IPS-20b (cell line): ENCODE measurements at regions not wholly inside any gene's neighbourhood (a gene's known extent, or its start where the extent isn't known, plus 50 kb on each side); places are given as distances from the start of the nearest gene placed in this dataset.
"Not testable (repeated sequence)": the region's sequence is repeated elsewhere in the genome, so short reads cannot be mapped to it uniquely, and the experiment has no call there.

ENCODE experiments used
- H3K27ac ChIP-seq: one replicate; pipeline ENCODE4 v1.5.1; 2013; ENCODE audit warnings: low read length
- H3K27me3 ChIP-seq: 2 replicates; pipeline ENCODE4 v1.6.1; 2013; ENCODE audit warnings: mild to moderate bottlenecking, low read length, inconsistent platforms; ENCODE audit not compliant: insufficient read depth
- H3K36me3 ChIP-seq: 2 replicates; pipeline ENCODE4 v1.6.1; 2013; ENCODE audit warnings: low read depth, mild to moderate bottlenecking, inconsistent platforms, low read length, moderate library complexity; ENCODE audit not compliant: insufficient read depth
- H3K4me1 ChIP-seq: 2 replicates; pipeline ENCODE4 v1.6.1; 2013; ENCODE audit warnings: mild to moderate bottlenecking, control low read depth, inconsistent platforms, low read length, moderate library complexity; ENCODE audit not compliant: insufficient read depth
- H3K4me3 ChIP-seq: 2 replicates; pipeline ENCODE4 v1.5.1; 2013; ENCODE audit warnings: mild to moderate bottlenecking, low read length, inconsistent platforms
- H3K9ac ChIP-seq: 2 replicates; pipeline ENCODE4 v1.6.1; 2013; ENCODE audit warnings: low read depth, mild to moderate bottlenecking, inconsistent platforms, low read length, moderate library complexity
- H3K9me3 ChIP-seq: 2 replicates; pipeline ENCODE4 v1.6.1; 2013; ENCODE audit warnings: mild to moderate bottlenecking, low read depth, low read length, inconsistent platforms; ENCODE audit not compliant: insufficient read depth

DNA sequence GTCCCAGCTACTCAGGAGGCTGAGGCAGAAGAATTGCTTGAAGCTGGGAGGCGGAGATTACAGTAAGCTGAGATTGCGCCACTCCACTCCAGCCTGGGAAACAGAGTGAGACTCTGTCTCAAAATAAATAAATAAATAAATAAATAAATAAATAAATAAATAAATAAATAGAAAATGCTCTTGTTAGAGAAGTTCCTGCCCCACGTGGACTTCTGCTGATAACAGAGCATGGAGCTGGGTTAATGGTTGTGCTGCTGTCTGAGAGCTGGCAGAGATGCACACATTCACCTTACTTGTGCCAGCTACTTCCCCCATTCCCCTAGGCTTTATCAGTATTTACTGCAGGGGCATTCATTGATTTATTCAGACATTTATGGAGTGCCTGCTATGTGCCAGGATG is 155.2 kb upstream of the KCNG1 start:
- H3K4me1 ChIP-seq: no peaks in the 10 kb centered on the region
- no peaks in the 10 kb centered on the region for H3K27me3 ChIP-seq
- H3K4me3 ChIP-seq: no peak overlapping the region
- H3K9ac ChIP-seq: no peak overlapping the region
- H3K27ac ChIP-seq: no peak overlapping the region
- H3K36me3 ChIP-seq: no peaks in the 10 kb centered on the region
- no peaks in the 10 kb centered on the region for H3K9me3 ChIP-seq

GRCh38 chr20:51176876-51177275 is 154.0 kb upstream of the KCNG1 start:
- H3K4me3 ChIP-seq: no peak overlapping the region
- no peaks in the 10 kb centered on the region for H3K36me3 ChIP-seq
- H3K27ac ChIP-seq: no peak overlapping the region
- H3K4me1 ChIP-seq: no peaks in the 10 kb centered on the region
- H3K9me3 ChIP-seq: no peaks in the 10 kb centered on the region
- H3K9ac ChIP-seq: no peak overlapping the region
- H3K27me3 ChIP-seq: peaks cover 7% of the 10 kb centered on the region; the same call in 1 of the 2 replicates

- no peaks in the 10 kb centered on the region for H3K4me1 ChIP-seq
- H3K27me3 ChIP-seq: peaks cover 10% of the 10 kb centered on the region; the same call in 1 of the 2 replicates
- H3K4me3 ChIP-seq: no peak overlapping the region
- H3K27ac ChIP-seq: no peak overlapping the region
- no peaks in the 10 kb centered on the region for H3K36me3 ChIP-seq
- H3K9ac ChIP-seq: no peak overlapping the region
- no peaks in the 10 kb centered on the region for H3K9me3 ChIP-seq
Observed at GRCh38 chr20:51176446-51176845, 153.5 kb upstream of the KCNG1 start.

- peaks cover 17% of the 10 kb centered on the region; the same call in 1 of the 2 replicates for H3K27me3 ChIP-seq
- H3K9ac ChIP-seq: no peak overlapping the region
- no peaks in the 10 kb centered on the region for H3K4me1 ChIP-seq
- H3K27ac ChIP-seq: no peak overlapping the region
- H3K9me3 ChIP-seq: no peaks in the 10 kb centered on the region
- no peak overlapping the region for H3K4me3 ChIP-seq
- H3K36me3 ChIP-seq: no peaks in the 10 kb centered on the region
Observed at GRCh38 chr20:51175724-51176123, 152.8 kb upstream of the KCNG1 start.

- no peaks in the 10 kb centered on the region for H3K36me3 ChIP-seq
- H3K4me3 ChIP-seq: no peak overlapping the region
- H3K27me3 ChIP-seq: peaks cover 22% of the 10 kb centered on the region; the same call in 1 of the 2 replicates
- no peaks in the 10 kb centered on the region for H3K9me3 ChIP-seq
- no peak overlapping the region for H3K9ac ChIP-seq
- no peak overlapping the region for H3K27ac ChIP-seq
- no peaks in the 10 kb centered on the region for H3K4me1 ChIP-seq
Observed at GRCh38 chr20:51175156-51175555, 152.2 kb upstream of the KCNG1 start.

- Histone ChIP-seq H3K36me3 (no peaks in the 10 kb centered on the region), H3K4me3 (no peak overlapping the region), H3K27me3 (peaks cover 22% of the 10 kb centered on the region; the same call in 1 of the 2 replicates), H3K4me1 (no peaks in the 10 kb centered on the region), H3K27ac (no peak overlapping the region), H3K9ac (no peak overlapping the region), H3K9me3 (no peaks in the 10 kb centered on the region)
Observed at GRCh38 chr20:51174536-51174935, 151.6 kb upstream of the KCNG1 start.

DNA sequence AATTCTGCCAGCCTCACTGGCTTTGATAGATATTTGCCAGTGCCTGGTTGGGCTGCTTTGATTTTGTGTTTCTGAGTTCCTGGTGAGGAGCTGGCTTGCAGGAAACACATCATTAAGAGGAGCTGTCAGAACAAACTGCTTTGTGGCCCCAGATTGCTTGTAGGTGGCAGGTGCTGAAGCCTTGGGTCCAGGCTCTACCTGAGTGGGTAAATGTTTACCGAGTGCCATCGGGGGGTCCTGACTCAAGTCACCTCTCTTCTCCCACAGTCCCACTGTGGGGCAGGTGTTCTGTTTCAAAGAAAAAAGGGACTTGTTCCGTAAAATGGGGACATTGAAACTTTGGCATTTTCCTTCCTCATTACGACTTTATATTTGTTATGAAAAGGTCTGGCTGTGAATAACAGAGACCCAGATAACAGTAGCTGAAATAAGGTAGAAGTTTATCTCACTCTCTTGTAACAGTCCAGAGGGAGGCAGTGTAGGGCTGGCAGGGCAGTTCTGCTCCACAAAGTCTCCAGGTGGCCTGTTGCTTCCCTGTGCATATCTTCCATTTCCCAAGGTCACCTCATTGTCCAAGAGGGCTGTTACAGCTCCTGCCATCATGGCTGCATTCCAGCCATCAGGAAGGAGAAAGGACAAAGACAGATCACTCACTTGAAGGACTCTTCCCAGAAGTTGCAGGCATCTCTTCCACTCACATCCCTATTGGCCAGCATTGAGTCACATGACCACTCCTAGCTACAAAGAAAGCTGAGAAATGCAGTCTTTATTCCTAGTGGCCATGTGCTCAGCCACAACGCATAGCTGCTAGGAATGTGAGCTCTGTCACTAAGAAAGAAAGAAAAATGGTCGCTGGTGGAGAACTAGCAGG is 149.9 kb upstream of the KCNG1 start:
- H3K27me3 ChIP-seq: peaks cover 28% of the 10 kb centered on the region; the same call in 1 of the 2 replicates
- no peak overlapping the region for H3K9ac ChIP-seq
- no peaks in the 10 kb centered on the region for H3K9me3 ChIP-seq
- no peaks in the 10 kb centered on the region for H3K36me3 ChIP-seq
- H3K27ac ChIP-seq: no peak overlapping the region
- no peaks in the 10 kb centered on the region for H3K4me1 ChIP-seq
- H3K4me3 ChIP-seq: no peak overlapping the region

GRCh38 chr20:51171141-51171540 is 148.2 kb upstream of the KCNG1 start:
- no peak overlapping the region for H3K9ac ChIP-seq
- no peaks in the 10 kb centered on the region for H3K9me3 ChIP-seq
- no peak overlapping the region for H3K4me3 ChIP-seq
- no peaks in the 10 kb centered on the region for H3K4me1 ChIP-seq
- H3K27me3 ChIP-seq: peaks cover 29% of the 10 kb centered on the region; the same call in 1 of the 2 replicates
- H3K27ac ChIP-seq: no peak overlapping the region
- no peaks in the 10 kb centered on the region for H3K36me3 ChIP-seq

DNA sequence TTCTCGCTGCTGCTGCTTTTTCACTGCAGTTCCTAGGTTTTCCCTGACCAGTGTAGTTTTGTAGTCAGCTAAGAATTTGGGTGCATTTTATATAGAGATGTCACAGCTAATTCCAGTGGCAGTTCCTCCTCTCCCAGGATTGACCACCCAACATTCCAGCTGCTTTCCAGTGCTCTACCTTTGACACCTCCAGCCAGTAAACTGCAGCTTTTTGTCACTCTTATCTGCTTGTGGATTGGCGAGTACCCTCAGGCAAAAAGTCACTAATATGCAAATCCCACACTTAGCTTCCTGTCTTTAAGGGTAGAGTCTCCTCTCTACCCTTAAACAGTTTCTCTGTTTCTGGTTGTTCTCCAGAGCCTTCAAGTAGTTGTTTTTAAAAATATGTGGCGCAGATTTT is 146.9 kb upstream of the KCNG1 start:
- peaks cover 29% of the 10 kb centered on the region; the same call in 1 of the 2 replicates for H3K27me3 ChIP-seq
- H3K27ac ChIP-seq: no peak overlapping the region
- no peak overlapping the region for H3K9ac ChIP-seq
- no peaks in the 10 kb centered on the region for H3K4me1 ChIP-seq
- H3K4me3 ChIP-seq: no peak overlapping the region
- H3K36me3 ChIP-seq: no peaks in the 10 kb centered on the region
- no peaks in the 10 kb centered on the region for H3K9me3 ChIP-seq

DNA sequence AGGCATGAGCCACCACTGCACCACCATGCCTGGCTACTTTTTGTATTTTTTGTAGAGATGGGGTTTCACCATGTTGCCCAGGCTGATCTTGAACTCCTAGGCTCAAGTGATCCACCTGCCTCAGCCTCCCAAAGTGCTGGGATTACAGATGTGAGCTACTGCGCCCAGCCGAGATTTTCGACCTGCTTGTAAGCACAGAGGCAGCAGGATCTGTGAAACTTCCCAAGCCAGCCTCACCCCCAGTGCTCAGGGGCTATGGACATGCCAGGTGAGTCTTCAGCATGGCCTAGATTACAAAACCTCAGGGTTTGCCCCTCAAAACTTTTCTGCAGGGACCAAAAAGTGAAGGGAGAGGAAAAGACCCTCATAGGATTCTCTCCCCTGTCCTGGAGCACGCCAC is 145.0 kb upstream of the KCNG1 start:
- not testable (repeated sequence) for H3K4me1 ChIP-seq, H3K9ac ChIP-seq, H3K27ac ChIP-seq, H3K4me3 ChIP-seq, H3K9me3 ChIP-seq, H3K36me3 ChIP-seq
- H3K27me3 ChIP-seq: peaks cover 29% of the 10 kb centered on the region; the same call in 1 of the 2 replicates

DNA sequence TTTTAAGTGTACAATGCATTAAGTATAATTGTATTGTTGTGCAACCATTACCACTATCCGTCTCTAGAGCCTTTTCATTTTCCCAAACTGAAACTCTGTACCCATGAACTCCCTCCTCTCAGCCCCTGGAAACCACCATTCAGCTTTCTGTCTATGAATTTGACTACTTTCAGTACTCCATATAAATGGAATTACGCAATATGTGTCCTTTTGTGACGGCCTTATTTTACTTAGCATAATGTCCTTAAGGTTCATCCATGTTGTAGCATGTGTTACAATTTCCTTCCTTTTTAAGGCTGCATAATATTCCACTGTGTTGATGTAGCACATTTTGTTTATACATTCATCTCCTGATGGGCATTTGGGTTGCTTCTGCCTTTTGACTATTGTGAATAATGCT is 143.6 kb upstream of the KCNG1 start:
- no peak overlapping the region for H3K4me3 ChIP-seq
- H3K36me3 ChIP-seq: no peaks in the 10 kb centered on the region
- H3K9me3 ChIP-seq: no peaks in the 10 kb centered on the region
- no peak overlapping the region for H3K27ac ChIP-seq
- H3K9ac ChIP-seq: no peak overlapping the region
- H3K27me3 ChIP-seq: peaks cover 19% of the 10 kb centered on the region; the same call in 1 of the 2 replicates
- no peaks in the 10 kb centered on the region for H3K4me1 ChIP-seq

GRCh38 chr20:51165131-51165530 is 142.2 kb upstream of the KCNG1 start:
- H3K36me3 ChIP-seq: no peaks in the 10 kb centered on the region
- H3K4me3 ChIP-seq: no peak overlapping the region
- H3K4me1 ChIP-seq: no peaks in the 10 kb centered on the region
- H3K27me3 ChIP-seq: peaks cover 13% of the 10 kb centered on the region; the same call in 1 of the 2 replicates
- H3K27ac ChIP-seq: no peak overlapping the region
- H3K9me3 ChIP-seq: no peaks in the 10 kb centered on the region
- H3K9ac ChIP-seq: no peak overlapping the region
